OCI-LY7 (cell line): ENCODE measurements at regions not wholly inside any gene's neighbourhood (a gene's known extent, or its start where the extent isn't known, plus 50 kb on each side); places are given as distances from the start of the nearest gene placed in this dataset.
"Not testable (repeated sequence)": the region's sequence is repeated elsewhere in the genome, so short reads cannot be mapped to it uniquely, and the experiment has no call there.

Experiments used
- BruUV-seq: library from RNA; stranded (reverse); fragments of 400-500 nt; replicated peaks from 2 replicates; lab custom pipeline; 2021; lab: Mats Ljungman, UMichigan
- CTCF ChIA-PET: fragments of 300-600 bp; sonication (Branson Sonifier 250); formaldehyde crosslinking; loops from one replicate; lab custom pipeline; 2022; ENCODE audit warnings: antibody characterized with exemption; ENCODE audit not compliant: unreplicated experiment; lab: Charles Lee
- POLR2A ChIA-PET: fragments of 300-600 bp; sonication (Branson Sonifier 250); formaldehyde crosslinking; loops from one replicate; lab custom pipeline; 2022; ENCODE audit warnings: antibody characterized with exemption; lab: Charles Lee
- DNase-seq: peaks from one replicate; pipeline ENCODE4 v3.0.0-alpha.2; 2015; ENCODE audit warnings: low spot score
- H2AFZ ChIP-seq: fragments of 200-600 bp; sonication (generic), shearing (Covaris generic); 2 replicates; pipeline ENCODE4 v1.6.1; 2014; ENCODE audit warnings: mild to moderate bottlenecking, antibody characterized with exemption, low read length, moderate library complexity
- H3K27ac ChIP-seq: fragments of 200-600 bp; sonication (generic); 2 replicates; pipeline ENCODE4 v1.5.1; 2014; ENCODE audit warnings: mixed run types, low read depth, mild to moderate bottlenecking, moderate library complexity, low read length, inconsistent platforms; ENCODE audit not compliant: poor library complexity, severe bottlenecking
- H3K36me3 ChIP-seq: fragments of 200-600 bp; sonication (generic); 2 replicates; pipeline ENCODE4 v1.6.1; 2014; ENCODE audit warnings: mild to moderate bottlenecking, antibody characterized with exemption, low read length, moderate library complexity, mixed read lengths; ENCODE audit not compliant: insufficient read depth
- H3K4me1 ChIP-seq: fragments of 200-600 bp; sonication (generic); 2 replicates; pipeline ENCODE4 v1.5.1; 2014; ENCODE audit warnings: mild to moderate bottlenecking, low read length; ENCODE audit not compliant: insufficient read depth, poor library complexity, severe bottlenecking
- H3K4me2 ChIP-seq: fragments of 200-600 bp; sonication (generic); 2 replicates; pipeline ENCODE4 v1.6.1; 2014; ENCODE audit warnings: mild to moderate bottlenecking, low read length
- H3K4me3 ChIP-seq: fragments of 200-600 bp; sonication (generic); 2 replicates; pipeline ENCODE4 v1.5.1; 2014; ENCODE audit warnings: mild to moderate bottlenecking, low read depth, low read length; ENCODE audit not compliant: poor library complexity, severe bottlenecking
- H3K79me2 ChIP-seq: fragments of 200-600 bp; sonication (generic); 2 replicates; pipeline ENCODE4 v1.6.1; 2016; ENCODE audit warnings: low read depth, mild to moderate bottlenecking, low read length, moderate library complexity, mixed read lengths; ENCODE audit not compliant: insufficient read depth
- H3K9me2 ChIP-seq: fragments of 200-600 bp; sonication (generic); 2 replicates; pipeline ENCODE4 v1.6.1; 2016; ENCODE audit warnings: mild to moderate bottlenecking, low read length, mixed read lengths; ENCODE audit not compliant: insufficient read depth
- H3K9me3 ChIP-seq: fragments of 200-600 bp; sonication (generic); 2 replicates; pipeline ENCODE4 v1.6.1; 2014; ENCODE audit warnings: mild to moderate bottlenecking, mixed run types, low read length, mixed read lengths
- H4K20me1 ChIP-seq: fragments of 200-600 bp; sonication (generic); 2 replicates; pipeline ENCODE4 v1.6.1; 2014; ENCODE audit warnings: mild to moderate bottlenecking, antibody characterized with exemption, low read length, moderate library complexity, mixed read lengths; ENCODE audit not compliant: insufficient read depth
- EZH2phosphoT487 ChIP-seq: fragments of 200-600 bp; sonication (generic); IDR thresholded peaks from 2 replicates; pipeline ENCODE4 v1.6.1; 2018; ENCODE audit warnings: low read depth, borderline replicate concordance, mild to moderate bottlenecking, mixed run types, antibody characterized with exemption, low read length, moderate library complexity, mixed read lengths
- intact Hi-C: fragments of 100-400 bp; cut with micrococcal nuclease; formaldehyde crosslinking; loops from one replicate; pipeline ENCODE4 v1.10.0; 2022; ENCODE audit not compliant: unreplicated experiment
- TF ChIP-seq, protein P1 (sequence below): fragments of 200-600 bp; sonication (generic); conservative IDR thresholded peaks from 2 replicates; pipeline ENCODE4 v1.5.1; 2014; ENCODE audit warnings: mild to moderate bottlenecking, antibody characterized with exemption, low read length, moderate library complexity, mixed read lengths

DNA sequence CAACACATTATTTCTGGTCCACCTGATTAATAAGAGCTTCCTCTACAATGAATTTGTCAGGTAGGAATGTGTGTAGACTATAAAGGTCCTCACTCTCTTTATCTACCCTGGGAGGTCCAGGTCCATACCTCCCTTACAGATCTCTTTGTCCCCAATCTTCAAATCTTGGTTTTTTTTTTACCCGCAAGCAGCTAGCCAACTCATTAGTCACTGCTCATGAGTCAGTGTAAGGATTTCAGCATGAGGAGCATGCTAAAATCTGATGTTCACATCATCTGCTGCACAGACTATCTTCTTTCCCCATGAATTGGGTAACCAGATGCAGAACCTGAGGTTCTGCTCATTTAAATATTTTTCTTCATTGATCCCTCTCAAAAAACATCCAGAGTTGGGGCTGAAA is 397.0 kb upstream of the ISX start:
- intact Hi-C loops: no loop called here
- Histone ChIP-seq H3K9me2 (no peaks in the 10 kb centered on the region), H3K9me3 (no peaks in the 10 kb centered on the region), H4K20me1 (no peaks in the 10 kb centered on the region), H2AFZ (no peak overlapping the region), H3K4me1 (no peaks in the 10 kb centered on the region), H3K79me2 (no peaks in the 10 kb centered on the region), H3K27ac (no peak overlapping the region), H3K36me3 (no peaks in the 10 kb centered on the region), H3K4me3 (no peak overlapping the region), H3K4me2 (no peak overlapping the region)
- POLR2A ChIA-PET: no interaction called here
- CTCF ChIA-PET: no interaction called here
- no TSS peak for BruUV-seq
- no peak for DNase-seq
- TF ChIP-seq, protein P1, sequence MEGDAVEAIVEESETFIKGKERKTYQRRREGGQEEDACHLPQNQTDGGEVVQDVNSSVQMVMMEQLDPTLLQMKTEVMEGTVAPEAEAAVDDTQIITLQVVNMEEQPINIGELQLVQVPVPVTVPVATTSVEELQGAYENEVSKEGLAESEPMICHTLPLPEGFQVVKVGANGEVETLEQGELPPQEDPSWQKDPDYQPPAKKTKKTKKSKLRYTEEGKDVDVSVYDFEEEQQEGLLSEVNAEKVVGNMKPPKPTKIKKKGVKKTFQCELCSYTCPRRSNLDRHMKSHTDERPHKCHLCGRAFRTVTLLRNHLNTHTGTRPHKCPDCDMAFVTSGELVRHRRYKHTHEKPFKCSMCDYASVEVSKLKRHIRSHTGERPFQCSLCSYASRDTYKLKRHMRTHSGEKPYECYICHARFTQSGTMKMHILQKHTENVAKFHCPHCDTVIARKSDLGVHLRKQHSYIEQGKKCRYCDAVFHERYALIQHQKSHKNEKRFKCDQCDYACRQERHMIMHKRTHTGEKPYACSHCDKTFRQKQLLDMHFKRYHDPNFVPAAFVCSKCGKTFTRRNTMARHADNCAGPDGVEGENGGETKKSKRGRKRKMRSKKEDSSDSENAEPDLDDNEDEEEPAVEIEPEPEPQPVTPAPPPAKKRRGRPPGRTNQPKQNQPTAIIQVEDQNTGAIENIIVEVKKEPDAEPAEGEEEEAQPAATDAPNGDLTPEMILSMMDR: no peak
- no peak for TF ChIP-seq EZH2phosphoT487

DNA sequence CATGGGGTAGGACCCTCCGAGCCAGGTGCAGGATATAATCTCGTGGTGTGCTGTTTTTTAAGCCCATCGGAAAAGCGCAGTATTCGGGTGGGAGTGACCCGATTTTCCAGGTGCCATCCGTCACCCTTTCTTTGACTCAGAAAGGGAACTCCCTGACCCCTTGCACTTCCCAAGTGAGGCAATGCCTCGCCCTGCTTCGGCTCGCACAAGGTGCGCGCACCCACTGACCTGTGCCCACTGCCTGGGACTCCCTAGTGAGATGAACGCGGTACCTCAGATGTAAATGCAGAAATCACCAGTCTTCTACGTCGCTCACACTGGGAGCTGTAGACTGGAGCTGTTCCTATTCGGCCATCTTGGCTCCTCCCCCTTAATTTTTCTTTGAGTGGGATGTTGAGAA is 382.9 kb upstream of the ISX start:
- H3K79me2 ChIP-seq, H3K4me2 ChIP-seq, H4K20me1 ChIP-seq, H3K4me3 ChIP-seq, intact Hi-C loops, CTCF ChIA-PET, BruUV-seq, H2AFZ ChIP-seq, H3K4me1 ChIP-seq, DNase-seq, H3K9me2 ChIP-seq, POLR2A ChIA-PET, H3K9me3 ChIP-seq, H3K36me3 ChIP-seq, H3K27ac ChIP-seq: not testable (repeated sequence)

DNA sequence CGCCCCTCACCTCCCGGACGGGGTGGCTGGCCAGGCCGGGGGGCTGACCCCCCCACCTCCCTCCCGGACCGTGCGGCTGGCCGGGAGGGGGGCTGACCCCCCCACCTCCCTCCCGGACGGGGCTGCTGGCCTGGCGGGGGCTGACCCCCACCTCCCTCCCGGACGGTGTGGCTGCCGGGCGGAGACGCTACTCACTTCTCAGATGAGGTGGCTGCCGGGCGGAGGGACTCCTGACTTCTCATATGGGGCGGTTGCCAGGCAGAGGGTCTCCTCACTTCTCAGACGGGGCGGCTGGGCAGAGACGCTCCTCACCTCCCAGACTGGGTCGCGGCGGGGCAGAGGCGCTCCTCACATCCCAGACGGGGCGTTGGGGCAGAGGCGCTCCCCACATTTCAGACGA is 381.7 kb upstream of the ISX start:
- DNase-seq, H3K79me2 ChIP-seq, H3K4me3 ChIP-seq, H3K9me2 ChIP-seq, H3K9me3 ChIP-seq, H3K4me1 ChIP-seq, BruUV-seq, intact Hi-C loops, H2AFZ ChIP-seq, H3K4me2 ChIP-seq, POLR2A ChIA-PET, H4K20me1 ChIP-seq, H3K27ac ChIP-seq, CTCF ChIA-PET, H3K36me3 ChIP-seq: not testable (repeated sequence)

DNA sequence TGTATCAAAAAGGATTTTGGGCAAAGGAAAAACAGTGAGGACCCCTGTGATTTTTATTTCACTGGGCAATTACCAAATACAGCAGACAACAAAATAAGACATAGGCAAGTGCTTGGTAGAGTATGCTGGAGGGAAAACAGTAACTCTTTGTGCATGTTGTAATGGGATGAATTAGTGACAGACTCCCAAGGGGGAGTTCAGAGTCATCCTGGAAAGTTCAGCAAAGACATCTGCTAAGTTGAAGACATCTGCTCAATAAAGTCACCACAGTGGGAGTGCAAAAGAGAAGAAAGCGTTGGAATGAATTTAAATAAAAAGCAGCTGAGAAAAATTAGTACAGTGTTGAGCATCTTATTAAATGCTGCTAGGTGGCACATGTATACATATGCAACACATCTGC is 378.8 kb upstream of the ISX start:
- DNase-seq: no peak
- BruUV-seq: no TSS peak
- TF ChIP-seq EZH2phosphoT487: no peak
- TF ChIP-seq, protein P1: no peak
- Histone ChIP-seq H3K9me3 (no peaks in the 10 kb centered on the region), H3K27ac (no peak overlapping the region), H3K9me2 (no peaks in the 10 kb centered on the region), H3K4me2 (no peak overlapping the region), H4K20me1 (no peaks in the 10 kb centered on the region), H3K79me2 (no peaks in the 10 kb centered on the region), H3K4me3 (no peak overlapping the region), H3K36me3 (no peaks in the 10 kb centered on the region), H3K4me1 (no peaks in the 10 kb centered on the region), H2AFZ (no peak overlapping the region)
- intact Hi-C loops: no loop called here
- CTCF ChIA-PET: no interaction called here
- POLR2A ChIA-PET: no interaction called here
